ENCODE measurements at regions not wholly inside any gene's neighbourhood (a gene's known extent, or its start where the extent isn't known, plus 50 kb on each side); places are given as distances from the start of the nearest gene placed in this dataset.

DNA sequence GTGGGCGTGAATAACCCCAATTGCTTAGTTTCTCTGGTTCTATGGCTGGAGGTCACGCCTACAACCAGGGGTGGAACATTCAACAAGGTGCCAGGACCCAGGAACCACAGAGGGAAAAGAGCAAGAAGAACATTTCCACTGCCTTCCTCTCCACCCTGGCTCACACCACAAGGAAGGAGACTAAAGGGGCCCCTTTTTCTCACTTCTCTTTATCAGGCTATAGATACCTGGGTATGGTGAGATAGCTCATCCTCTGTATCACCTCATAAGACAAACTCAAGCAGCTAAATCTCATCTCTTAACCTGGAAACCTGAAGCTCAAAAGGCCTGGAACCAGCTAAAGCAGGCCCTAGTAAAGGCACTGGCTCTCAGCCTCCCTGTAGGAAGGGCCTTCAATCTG lies 438.8 kb upstream of the OLFM3 start:
- no peak for TF ChIP-seq CTCF (IDR thresholded peaks at IDR 0.05; ENCODE audit: insufficient read depth, low read length)
- DNase-seq (ENCODE audit: low read depth), result no peak
- H3K4me3 ChIP-seq (ENCODE audit: low read depth, low read length), result no peak overlapping the region

GRCh38 chr1:102434421-102434820 lies 437.7 kb upstream of the OLFM3 start:
- H3K4me3 ChIP-seq (ENCODE audit: low read depth, low read length), result no peak overlapping the region
- no peak for DNase-seq (ENCODE audit: low read depth)
- TF ChIP-seq CTCF (IDR thresholded peaks at IDR 0.05; ENCODE audit: insufficient read depth, low read length), result no peak

GRCh38 chr1:102431253-102431652 lies 434.5 kb upstream of the OLFM3 start:
- DNase-seq (ENCODE audit: low read depth), result no peak
- no peak overlapping the region for H3K4me3 ChIP-seq (ENCODE audit: low read depth, low read length)
- no peak for TF ChIP-seq CTCF (IDR thresholded peaks at IDR 0.05; ENCODE audit: insufficient read depth, low read length)

DNA sequence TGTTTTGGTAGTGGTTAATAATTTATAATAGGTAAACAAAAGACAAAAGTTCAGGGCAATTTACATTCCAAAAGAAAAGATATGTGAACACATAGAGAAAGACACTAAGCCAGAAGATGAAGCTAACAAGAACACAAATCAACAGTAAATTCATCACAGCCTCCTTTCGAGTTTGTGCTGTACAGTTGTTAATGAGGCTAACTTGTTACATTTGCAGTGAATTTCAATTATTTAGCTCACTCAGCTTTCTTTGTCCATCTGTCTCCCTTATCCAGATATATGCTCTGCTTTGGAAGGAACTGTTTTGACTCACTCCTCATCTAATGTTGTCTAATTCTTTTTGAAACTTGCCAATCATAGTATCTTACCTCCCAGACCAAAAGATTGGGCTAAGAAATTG lies 423.3 kb upstream of the OLFM3 start:
- TF ChIP-seq CTCF (IDR thresholded peaks at IDR 0.05; ENCODE audit: insufficient read depth, low read length), result no peak
- DNase-seq (ENCODE audit: low read depth), result no peak
- H3K4me3 ChIP-seq (ENCODE audit: low read depth, low read length), result no peak overlapping the region
